HepG2 (cell line): ENCODE measurements at regions not wholly inside any gene's neighbourhood (a gene's known extent, or its start where the extent isn't known, plus 50 kb on each side); places are given as distances from the start of the nearest gene placed in this dataset.

Source experiments
- BCL6 ChIP-seq: IDR thresholded peaks from 2 replicates; pipeline ENCODE4 v1.6.1; 2016; ENCODE audit warnings: missing genetic modification reagents, missing compliant biosample characterization
- E2F1 ChIP-seq: sonication (generic); formaldehyde crosslinking; IDR thresholded peaks from 2 replicates; pipeline ENCODE4 v1.5.0; 2020; ENCODE audit warnings: missing genetic modification reagents
- ELK4 ChIP-seq: sonication (generic); formaldehyde crosslinking; IDR thresholded peaks from 2 replicates; pipeline ENCODE4 v1.9.0; 2021; ENCODE audit warnings: missing genetic modification reagents, borderline replicate concordance
- HMG20A ChIP-seq: IDR thresholded peaks from 2 replicates; pipeline ENCODE4 v1.6.1; 2016; ENCODE audit warnings: borderline replicate concordance
- NR2F6 ChIP-seq, 2 experiments: IDR thresholded peaks; 2 replicates each; pipeline ENCODE4 v1.6.1; 2016; ENCODE audit warnings: antibody characterized with exemption in 1 of 2, mild to moderate bottlenecking in 1 of 2
- PREB ChIP-seq: sonication (generic); formaldehyde crosslinking; IDR thresholded peaks from 2 replicates; pipeline ENCODE4 v1.4.0; 2020; ENCODE audit warnings: missing genetic modification reagents
- SAFB2 ChIP-seq: sonication (generic); formaldehyde crosslinking; IDR thresholded peaks from 2 replicates; pipeline ENCODE4 v1.5.1; 2020; ENCODE audit warnings: missing genetic modification reagents, low read depth, mild to moderate bottlenecking, borderline replicate concordance
- ZNF205 ChIP-seq: IDR thresholded peaks from 2 replicates; pipeline ENCODE4 v1.6.1; 2018; ENCODE audit warnings: missing biosample characterization, missing genetic modification reagents
- ZNF556 ChIP-seq: sonication (generic); formaldehyde crosslinking; IDR thresholded peaks from 2 replicates; pipeline ENCODE4 v1.4.0; 2020; ENCODE audit warnings: mild to moderate bottlenecking, missing genetic modification reagents, borderline replicate concordance
- ZNF660 ChIP-seq: sonication (generic); formaldehyde crosslinking; IDR thresholded peaks from 2 replicates; pipeline ENCODE4 v1.5.1; 2020; ENCODE audit warnings: mild to moderate bottlenecking, low read depth, missing genetic modification reagents, borderline replicate concordance
- TF ChIP-seq, protein P1 (sequence below): sonication (generic); formaldehyde crosslinking; IDR thresholded peaks from 2 replicates; pipeline ENCODE4 v1.4.0; 2020; ENCODE audit warnings: missing genetic modification reagents
- TF ChIP-seq, protein P2 (sequence below): sonication (generic); formaldehyde crosslinking; IDR thresholded peaks from 2 replicates; pipeline ENCODE4 v1.5.1; 2020; ENCODE audit warnings: missing genetic modification reagents, mild to moderate bottlenecking, borderline replicate concordance
- TF ChIP-seq, protein P3 (sequence below): sonication (generic); formaldehyde crosslinking; IDR thresholded peaks from 2 replicates; pipeline ENCODE4 v1.4.0; 2020; ENCODE audit warnings: missing genetic modification reagents; ENCODE audit errors: not compliant biosample characterization

GRCh38 chr2:150974234-150974633, 287.4 kb downstream of the RBM43 start (continued):
- TF ChIP-seq, protein P1, sequence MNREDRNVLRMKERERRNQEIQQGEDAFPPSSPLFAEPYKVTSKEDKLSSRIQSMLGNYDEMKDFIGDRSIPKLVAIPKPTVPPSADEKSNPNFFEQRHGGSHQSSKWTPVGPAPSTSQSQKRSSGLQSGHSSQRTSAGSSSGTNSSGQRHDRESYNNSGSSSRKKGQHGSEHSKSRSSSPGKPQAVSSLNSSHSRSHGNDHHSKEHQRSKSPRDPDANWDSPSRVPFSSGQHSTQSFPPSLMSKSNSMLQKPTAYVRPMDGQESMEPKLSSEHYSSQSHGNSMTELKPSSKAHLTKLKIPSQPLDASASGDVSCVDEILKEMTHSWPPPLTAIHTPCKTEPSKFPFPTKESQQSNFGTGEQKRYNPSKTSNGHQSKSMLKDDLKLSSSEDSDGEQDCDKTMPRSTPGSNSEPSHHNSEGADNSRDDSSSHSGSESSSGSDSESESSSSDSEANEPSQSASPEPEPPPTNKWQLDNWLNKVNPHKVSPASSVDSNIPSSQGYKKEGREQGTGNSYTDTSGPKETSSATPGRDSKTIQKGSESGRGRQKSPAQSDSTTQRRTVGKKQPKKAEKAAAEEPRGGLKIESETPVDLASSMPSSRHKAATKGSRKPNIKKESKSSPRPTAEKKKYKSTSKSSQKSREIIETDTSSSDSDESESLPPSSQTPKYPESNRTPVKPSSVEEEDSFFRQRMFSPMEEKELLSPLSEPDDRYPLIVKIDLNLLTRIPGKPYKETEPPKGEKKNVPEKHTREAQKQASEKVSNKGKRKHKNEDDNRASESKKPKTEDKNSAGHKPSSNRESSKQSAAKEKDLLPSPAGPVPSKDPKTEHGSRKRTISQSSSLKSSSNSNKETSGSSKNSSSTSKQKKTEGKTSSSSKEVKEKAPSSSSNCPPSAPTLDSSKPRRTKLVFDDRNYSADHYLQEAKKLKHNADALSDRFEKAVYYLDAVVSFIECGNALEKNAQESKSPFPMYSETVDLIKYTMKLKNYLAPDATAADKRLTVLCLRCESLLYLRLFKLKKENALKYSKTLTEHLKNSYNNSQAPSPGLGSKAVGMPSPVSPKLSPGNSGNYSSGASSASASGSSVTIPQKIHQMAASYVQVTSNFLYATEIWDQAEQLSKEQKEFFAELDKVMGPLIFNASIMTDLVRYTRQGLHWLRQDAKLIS: no peak
- TF ChIP-seq E2F1 (CRISPR knock-in tag) (no peak), BCL6 (CRISPR knock-in tag) (no peak), ELK4 (CRISPR knock-in tag) (no peak), HMG20A (no peak), SAFB2 (CRISPR knock-in tag) (no peak), ZNF205 (no peak), NR2F6 (IDR thresholded peaks at IDR 0.05) (no peak), NR2F6 (CRISPR knock-in tag; IDR thresholded peaks at IDR 0.05) (no peak), ZNF660 (CRISPR knock-in tag) (no peak), ZNF556 (CRISPR knock-in tag) (no peak), PREB (CRISPR knock-in tag) (no peak)
- TF ChIP-seq, protein P2, sequence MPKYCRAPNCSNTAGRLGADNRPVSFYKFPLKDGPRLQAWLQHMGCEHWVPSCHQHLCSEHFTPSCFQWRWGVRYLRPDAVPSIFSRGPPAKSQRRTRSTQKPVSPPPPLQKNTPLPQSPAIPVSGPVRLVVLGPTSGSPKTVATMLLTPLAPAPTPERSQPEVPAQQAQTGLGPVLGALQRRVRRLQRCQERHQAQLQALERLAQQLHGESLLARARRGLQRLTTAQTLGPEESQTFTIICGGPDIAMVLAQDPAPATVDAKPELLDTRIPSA (CRISPR knock-in tag): no peak
- TF ChIP-seq, protein P3, sequence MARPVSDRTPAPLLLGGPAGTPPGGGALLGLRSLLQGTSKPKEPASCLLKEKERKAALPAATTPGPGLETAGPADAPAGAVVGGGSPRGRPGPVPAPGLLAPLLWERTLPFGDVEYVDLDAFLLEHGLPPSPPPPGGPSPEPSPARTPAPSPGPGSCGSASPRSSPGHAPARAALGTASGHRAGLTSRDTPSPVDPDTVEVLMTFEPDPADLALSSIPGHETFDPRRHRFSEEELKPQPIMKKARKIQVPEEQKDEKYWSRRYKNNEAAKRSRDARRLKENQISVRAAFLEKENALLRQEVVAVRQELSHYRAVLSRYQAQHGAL: no peak
